ENCODE measurements at regions not wholly inside any gene's neighbourhood (a gene's known extent, or its start where the extent isn't known, plus 50 kb on each side); places are given as distances from the start of the nearest gene placed in this dataset.

GRCh38 chr6:6057442-6058053 lies 50.8 kb upstream of the NRN1 start:
- TF ChIP-seq, protein P1, sequence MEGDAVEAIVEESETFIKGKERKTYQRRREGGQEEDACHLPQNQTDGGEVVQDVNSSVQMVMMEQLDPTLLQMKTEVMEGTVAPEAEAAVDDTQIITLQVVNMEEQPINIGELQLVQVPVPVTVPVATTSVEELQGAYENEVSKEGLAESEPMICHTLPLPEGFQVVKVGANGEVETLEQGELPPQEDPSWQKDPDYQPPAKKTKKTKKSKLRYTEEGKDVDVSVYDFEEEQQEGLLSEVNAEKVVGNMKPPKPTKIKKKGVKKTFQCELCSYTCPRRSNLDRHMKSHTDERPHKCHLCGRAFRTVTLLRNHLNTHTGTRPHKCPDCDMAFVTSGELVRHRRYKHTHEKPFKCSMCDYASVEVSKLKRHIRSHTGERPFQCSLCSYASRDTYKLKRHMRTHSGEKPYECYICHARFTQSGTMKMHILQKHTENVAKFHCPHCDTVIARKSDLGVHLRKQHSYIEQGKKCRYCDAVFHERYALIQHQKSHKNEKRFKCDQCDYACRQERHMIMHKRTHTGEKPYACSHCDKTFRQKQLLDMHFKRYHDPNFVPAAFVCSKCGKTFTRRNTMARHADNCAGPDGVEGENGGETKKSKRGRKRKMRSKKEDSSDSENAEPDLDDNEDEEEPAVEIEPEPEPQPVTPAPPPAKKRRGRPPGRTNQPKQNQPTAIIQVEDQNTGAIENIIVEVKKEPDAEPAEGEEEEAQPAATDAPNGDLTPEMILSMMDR (IDR thresholded peaks at IDR 0.05) = peak; percentile 83
- TF ChIP-seq ZFX (IDR thresholded peaks at IDR 0.05; ENCODE audit: borderline replicate concordance) = no peak
- H3K27ac ChIP-seq = no peak overlapping the region
